ENCODE measurements at regions not wholly inside any gene's neighbourhood (a gene's known extent, or its start where the extent isn't known, plus 50 kb on each side); places are given as distances from the start of the nearest gene placed in this dataset.

DNA sequence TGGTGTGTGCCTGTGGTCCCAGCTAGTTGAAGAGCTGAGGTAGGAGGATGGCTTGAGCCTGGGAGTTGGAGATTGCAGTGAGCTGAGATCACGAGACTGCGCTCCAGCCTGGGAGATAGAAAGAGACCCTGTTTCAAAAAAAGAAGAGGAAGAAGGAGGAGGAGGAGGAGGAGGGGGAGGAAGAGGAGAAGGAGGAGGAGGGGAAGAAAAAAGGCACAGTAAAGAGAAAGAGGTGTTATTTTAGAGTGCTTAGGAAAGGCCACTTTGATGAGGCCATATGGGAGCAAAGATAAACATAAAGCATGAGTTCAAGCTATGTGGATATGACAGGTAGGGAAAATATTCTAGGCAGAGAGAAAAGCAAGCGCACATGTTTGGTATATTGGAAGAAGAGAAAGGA is 154.1 kb upstream of the BTG1 start:
- no peak overlapping the region for H2AFZ ChIP-seq (ENCODE audit: low read length)
- no peak overlapping the region for H3K4me2 ChIP-seq (ENCODE audit: low read length)
- no peak overlapping the region for H3K4me3 ChIP-seq (ENCODE audit: low read depth, low read length, poor library complexity, severe bottlenecking)
- no peaks in the 10 kb centered on the region for H4K20me1 ChIP-seq (ENCODE audit: insufficient read depth, low read length)
- no TSS peak for BruUV-seq (replicated peaks)
- ChIA-PET CTCF (ENCODE audit: unreplicated experiment) (interaction anchor here (0.7 kb wide), 1 partner anchor 770 kb away, joined by 3 read pairs; no protein-coding TSS in a partner anchor), POLR2A (no interaction called here)
- TF ChIP-seq, protein P1, sequence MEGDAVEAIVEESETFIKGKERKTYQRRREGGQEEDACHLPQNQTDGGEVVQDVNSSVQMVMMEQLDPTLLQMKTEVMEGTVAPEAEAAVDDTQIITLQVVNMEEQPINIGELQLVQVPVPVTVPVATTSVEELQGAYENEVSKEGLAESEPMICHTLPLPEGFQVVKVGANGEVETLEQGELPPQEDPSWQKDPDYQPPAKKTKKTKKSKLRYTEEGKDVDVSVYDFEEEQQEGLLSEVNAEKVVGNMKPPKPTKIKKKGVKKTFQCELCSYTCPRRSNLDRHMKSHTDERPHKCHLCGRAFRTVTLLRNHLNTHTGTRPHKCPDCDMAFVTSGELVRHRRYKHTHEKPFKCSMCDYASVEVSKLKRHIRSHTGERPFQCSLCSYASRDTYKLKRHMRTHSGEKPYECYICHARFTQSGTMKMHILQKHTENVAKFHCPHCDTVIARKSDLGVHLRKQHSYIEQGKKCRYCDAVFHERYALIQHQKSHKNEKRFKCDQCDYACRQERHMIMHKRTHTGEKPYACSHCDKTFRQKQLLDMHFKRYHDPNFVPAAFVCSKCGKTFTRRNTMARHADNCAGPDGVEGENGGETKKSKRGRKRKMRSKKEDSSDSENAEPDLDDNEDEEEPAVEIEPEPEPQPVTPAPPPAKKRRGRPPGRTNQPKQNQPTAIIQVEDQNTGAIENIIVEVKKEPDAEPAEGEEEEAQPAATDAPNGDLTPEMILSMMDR (conservative IDR thresholded peaks at IDR 0.05; ENCODE audit: low read length) = no peak
- TF ChIP-seq EZH2phosphoT487 (IDR thresholded peaks at IDR 0.05; ENCODE audit: borderline replicate concordance, low read depth, low read length) = no peak
- H3K9me2 ChIP-seq (ENCODE audit: insufficient read depth, low read length) = no peaks in the 10 kb centered on the region
- DNase-seq (ENCODE audit: low spot score) = no peak
- no peaks in the 10 kb centered on the region for H3K36me3 ChIP-seq (ENCODE audit: insufficient read depth, low read length)
- H3K79me2 ChIP-seq (ENCODE audit: insufficient read depth, low read depth, low read length) = no peaks in the 10 kb centered on the region
- H3K27ac ChIP-seq (ENCODE audit: low read depth, low read length, poor library complexity, severe bottlenecking) = no peak overlapping the region
- intact Hi-C loops (cut with micrococcal nuclease; ENCODE audit: unreplicated experiment) = no loop called here
- H3K4me1 ChIP-seq (ENCODE audit: insufficient read depth, low read length, poor library complexity, severe bottlenecking) = peaks cover 8% of the 10 kb centered on the region
- no peaks in the 10 kb centered on the region for H3K9me3 ChIP-seq (ENCODE audit: low read length)

DNA sequence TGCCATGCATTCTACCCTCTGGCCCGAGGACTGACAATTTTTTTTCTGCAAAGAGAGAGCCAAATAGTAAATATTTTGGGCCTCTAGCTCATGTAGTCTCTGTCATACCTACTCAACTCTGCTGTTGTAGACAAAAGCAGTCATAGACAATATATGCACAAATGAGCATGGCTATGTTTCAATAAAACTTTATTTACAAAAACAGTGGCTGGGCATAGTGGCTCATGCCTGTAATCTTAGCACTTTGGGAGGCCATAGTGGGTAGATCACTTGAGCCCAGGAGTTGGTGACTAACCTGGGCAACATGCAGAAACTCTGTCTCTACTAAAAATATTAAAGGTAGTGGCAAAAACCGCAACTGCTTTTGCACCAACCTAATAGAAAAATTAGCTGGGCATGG is 153.7 kb upstream of the BTG1 start:
- Histone ChIP-seq H3K79me2 (ENCODE audit: insufficient read depth, low read depth, low read length) (no peaks in the 10 kb centered on the region), H3K36me3 (ENCODE audit: insufficient read depth, low read length) (no peaks in the 10 kb centered on the region), H3K4me1 (ENCODE audit: insufficient read depth, low read length, poor library complexity, severe bottlenecking) (peaks cover 8% of the 10 kb centered on the region), H2AFZ (ENCODE audit: low read length) (no peak overlapping the region), H3K27ac (ENCODE audit: low read depth, low read length, poor library complexity, severe bottlenecking) (no peak overlapping the region), H3K4me3 (ENCODE audit: low read depth, low read length, poor library complexity, severe bottlenecking) (no peak overlapping the region), H3K4me2 (ENCODE audit: low read length) (no peak overlapping the region), H3K9me3 (ENCODE audit: low read length) (no peaks in the 10 kb centered on the region), H3K9me2 (ENCODE audit: insufficient read depth, low read length) (no peaks in the 10 kb centered on the region), H4K20me1 (ENCODE audit: insufficient read depth, low read length) (no peaks in the 10 kb centered on the region)
- POLR2A ChIA-PET = no interaction called here
- intact Hi-C loops (cut with micrococcal nuclease; ENCODE audit: unreplicated experiment) = no loop called here
- BruUV-seq (replicated peaks) = no TSS peak
- TF ChIP-seq EZH2phosphoT487 (IDR thresholded peaks at IDR 0.05; ENCODE audit: borderline replicate concordance, low read depth, low read length) = no peak
- TF ChIP-seq, protein P1 (conservative IDR thresholded peaks at IDR 0.05; ENCODE audit: low read length) = no peak
- CTCF ChIA-PET (ENCODE audit: unreplicated experiment) = interaction anchor here (0.7 kb wide), 1 partner anchor 770 kb away, joined by 3 read pairs; no protein-coding TSS in a partner anchor
- DNase-seq (ENCODE audit: low spot score) = no peak

DNA sequence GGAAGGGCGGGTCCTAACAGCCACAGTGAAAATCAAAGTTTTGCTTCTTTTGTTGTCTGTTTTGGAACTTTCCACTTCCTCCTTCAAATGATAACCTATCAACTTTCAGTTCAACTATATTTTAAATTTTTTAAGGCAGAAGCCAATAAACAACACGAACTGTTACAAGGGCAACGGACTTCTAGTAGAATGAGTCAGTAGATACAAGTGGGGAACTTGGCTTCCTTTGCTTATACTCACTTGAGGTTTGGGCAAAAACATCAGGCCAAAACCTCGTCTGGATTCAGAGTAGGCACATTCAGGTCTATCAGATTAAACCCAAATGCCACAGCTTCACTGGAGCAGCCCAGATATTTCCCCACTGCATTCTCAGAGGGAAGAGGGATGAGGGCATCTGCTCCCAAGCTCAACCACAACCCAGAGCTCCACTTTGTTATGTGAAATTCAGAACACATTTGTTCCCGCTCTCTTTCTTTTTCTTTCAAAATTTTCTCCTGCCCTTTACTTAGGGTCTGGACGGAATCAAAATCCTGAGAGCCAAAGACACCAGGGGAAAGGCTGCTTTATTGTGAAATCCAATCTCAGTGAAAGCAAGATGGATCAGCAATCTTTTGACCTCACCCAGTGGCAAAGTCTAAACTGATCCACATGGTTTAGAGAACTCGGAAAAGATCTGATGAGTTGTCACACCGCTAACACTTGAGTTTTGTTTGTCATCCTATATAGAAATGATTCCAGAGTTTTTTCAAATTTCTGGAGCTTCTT is 152.5 kb upstream of the BTG1 start:
- DNase-seq (ENCODE audit: low spot score) = peak; percentile 15
- Histone ChIP-seq H3K36me3 (ENCODE audit: insufficient read depth, low read length) (no peaks in the 10 kb centered on the region), H3K4me3 (ENCODE audit: low read depth, low read length, poor library complexity, severe bottlenecking) (no peak overlapping the region), H3K9me3 (ENCODE audit: low read length) (no peaks in the 10 kb centered on the region), H3K79me2 (ENCODE audit: insufficient read depth, low read depth, low read length) (no peaks in the 10 kb centered on the region), H3K4me1 (ENCODE audit: insufficient read depth, low read length, poor library complexity, severe bottlenecking) (peaks cover 8% of the 10 kb centered on the region), H2AFZ (ENCODE audit: low read length) (0 out of 2 replicates have a peak overlapping the region, but pooled peaks have one; percentile 30), H4K20me1 (ENCODE audit: insufficient read depth, low read length) (no peaks in the 10 kb centered on the region), H3K4me2 (ENCODE audit: low read length) (no peak overlapping the region), H3K9me2 (ENCODE audit: insufficient read depth, low read length) (no peaks in the 10 kb centered on the region), H3K27ac (ENCODE audit: low read depth, low read length, poor library complexity, severe bottlenecking) (no peak overlapping the region)
- intact Hi-C loops (cut with micrococcal nuclease; ENCODE audit: unreplicated experiment) = no loop called here
- no TSS peak for BruUV-seq (replicated peaks)
- ChIA-PET POLR2A (interaction anchor here (1.0 to 1.5 kb wide), 2 partner anchors 8 to 22 kb away, joined by 4 read pairs; no protein-coding TSS in a partner anchor), CTCF (ENCODE audit: unreplicated experiment) (no interaction called here)
- TF ChIP-seq, protein P1 (conservative IDR thresholded peaks at IDR 0.05; ENCODE audit: low read length) = no peak
- no peak for TF ChIP-seq EZH2phosphoT487 (IDR thresholded peaks at IDR 0.05; ENCODE audit: borderline replicate concordance, low read depth, low read length)

All from OCI-LY7 (cell line).